DOHH2 (cell line): ENCODE measurements at regions not wholly inside any gene's neighbourhood (a gene's known extent, or its start where the extent isn't known, plus 50 kb on each side); places are given as distances from the start of the nearest gene placed in this dataset.

Source experiments
- H3F3A ChIP-seq: fragments of 200-600 bp; sonication (generic), shearing (Covaris generic); 2 replicates; pipeline ENCODE4 v1.6.0; 2016; ENCODE audit warnings: antibody characterized with exemption, mild to moderate bottlenecking; ENCODE audit not compliant: control insufficient read depth, insufficient read depth
- H3K27ac ChIP-seq: fragments of 200-600 bp; sonication (generic); 2 replicates; pipeline ENCODE4 v1.5.1; 2014; ENCODE audit warnings: low read depth, mild to moderate bottlenecking, low read length, moderate library complexity
- H3K27me3 ChIP-seq: fragments of 200-600 bp; sonication (generic); 2 replicates; pipeline ENCODE4 v1.6.1; 2014; ENCODE audit warnings: mild to moderate bottlenecking, low read length, mixed read lengths; ENCODE audit not compliant: control insufficient read depth
- H3K36me3 ChIP-seq: fragments of 200-600 bp; sonication (generic); 2 replicates; pipeline ENCODE4 v1.6.1; 2014; ENCODE audit warnings: mild to moderate bottlenecking, low read length, moderate library complexity, mixed read lengths; ENCODE audit not compliant: control insufficient read depth
- H3K4me1 ChIP-seq: fragments of 200-600 bp; sonication (generic); 2 replicates; pipeline ENCODE4 v1.6.1; 2014; ENCODE audit warnings: mild to moderate bottlenecking, low read length, mixed read lengths; ENCODE audit not compliant: control insufficient read depth
- H3K4me2 ChIP-seq: fragments of 200-600 bp; sonication (generic); 2 replicates; pipeline ENCODE4 v1.6.0; 2014; ENCODE audit warnings: mild to moderate bottlenecking, low read length, moderate library complexity
- H3K4me3 ChIP-seq: fragments of 200-600 bp; sonication (generic); 2 replicates; pipeline ENCODE4 v1.5.1; 2014; ENCODE audit warnings: mild to moderate bottlenecking, low read length, mixed read lengths
- H3K79me2 ChIP-seq: fragments of 200-600 bp; sonication (generic); 2 replicates; pipeline ENCODE4 v1.6.1; 2014; ENCODE audit warnings: mild to moderate bottlenecking, low read length, mixed read lengths; ENCODE audit not compliant: control insufficient read depth
- H3K9me2 ChIP-seq: fragments of 200-600 bp; sonication (generic); replicated peaks from 2 replicates; pipeline ENCODE4 v1.6.1; 2014; ENCODE audit warnings: mild to moderate bottlenecking, low read length, mixed read lengths; ENCODE audit not compliant: control insufficient read depth
- H3K9me3 ChIP-seq: fragments of 200-600 bp; sonication (generic); 2 replicates; pipeline ENCODE4 v1.6.1; 2014; ENCODE audit warnings: antibody characterized with exemption, low read length, mixed read lengths; ENCODE audit not compliant: control insufficient read depth, insufficient read depth
- H4K20me1 ChIP-seq: fragments of 200-600 bp; sonication (generic); 2 replicates; pipeline ENCODE4 v1.6.0; 2014; ENCODE audit warnings: low read depth, mild to moderate bottlenecking, antibody characterized with exemption, low read length, moderate library complexity; ENCODE audit not compliant: control insufficient read depth, insufficient read depth
- CTCF ChIP-seq: fragments of 200-600 bp; sonication (generic); IDR thresholded peaks from one replicate; pipeline ENCODE4 v1.5.1; 2014; ENCODE audit warnings: antibody characterized with exemption, mild to moderate bottlenecking, low read depth, low read length; ENCODE audit not compliant: poor library complexity, severe bottlenecking
- EZH2phosphoT487 ChIP-seq: fragments of 200-600 bp; sonication (generic); IDR thresholded peaks from 2 replicates; pipeline ENCODE4 v1.6.1; 2017; ENCODE audit warnings: borderline replicate concordance, mild to moderate bottlenecking, antibody characterized with exemption, low read length, moderate library complexity, mixed read lengths

- no peaks in the 10 kb centered on the region for H3K27me3 ChIP-seq
- H3K4me3 ChIP-seq, result no peak overlapping the region
- H3K4me1 ChIP-seq, result no peaks in the 10 kb centered on the region
- H3K27ac ChIP-seq, result no peak overlapping the region
- no peak overlapping the region for H3K4me2 ChIP-seq
- peak; percentile 65 for TF ChIP-seq CTCF
- TF ChIP-seq EZH2phosphoT487, result no peak
- H3F3A ChIP-seq, result no peaks in the 10 kb centered on the region
- no peaks in the 10 kb centered on the region for H3K36me3 ChIP-seq
- no peaks in the 10 kb centered on the region for H4K20me1 ChIP-seq
- no peaks in the 10 kb centered on the region for H3K9me2 ChIP-seq
- H3K79me2 ChIP-seq, result no peaks in the 10 kb centered on the region
- no peaks in the 10 kb centered on the region for H3K9me3 ChIP-seq
Measured at GRCh38 chr7:12490107-12490688, 80.3 kb upstream of the SCIN start.

- no peaks in the 10 kb centered on the region for H3F3A ChIP-seq
- no peaks in the 10 kb centered on the region for H4K20me1 ChIP-seq
- H3K27ac ChIP-seq, result no peak overlapping the region
- H3K9me2 ChIP-seq, result no peaks in the 10 kb centered on the region
- no peaks in the 10 kb centered on the region for H3K9me3 ChIP-seq
- no peaks in the 10 kb centered on the region for H3K27me3 ChIP-seq
- TF ChIP-seq EZH2phosphoT487 (no peak), CTCF (no peak)
- H3K4me3 ChIP-seq, result no peak overlapping the region
- no peaks in the 10 kb centered on the region for H3K4me1 ChIP-seq
- no peak overlapping the region for H3K4me2 ChIP-seq
- no peaks in the 10 kb centered on the region for H3K79me2 ChIP-seq
- no peaks in the 10 kb centered on the region for H3K36me3 ChIP-seq
Measured at GRCh38 chr7:12490940-12491339, 79.6 kb upstream of the SCIN start.

- H3F3A ChIP-seq, result no peaks in the 10 kb centered on the region
- no peak overlapping the region for H3K4me3 ChIP-seq
- H3K9me2 ChIP-seq, result no peaks in the 10 kb centered on the region
- no peak overlapping the region for H3K4me2 ChIP-seq
- TF ChIP-seq EZH2phosphoT487 (no peak), CTCF (no peak)
- no peaks in the 10 kb centered on the region for H3K4me1 ChIP-seq
- H3K9me3 ChIP-seq, result no peaks in the 10 kb centered on the region
- H4K20me1 ChIP-seq, result no peaks in the 10 kb centered on the region
- H3K27ac ChIP-seq, result no peak overlapping the region
- H3K27me3 ChIP-seq, result no peaks in the 10 kb centered on the region
- H3K36me3 ChIP-seq, result no peaks in the 10 kb centered on the region
- H3K79me2 ChIP-seq, result no peaks in the 10 kb centered on the region
Measured at GRCh38 chr7:12491526-12491925, 79.0 kb upstream of the SCIN start.

- TF ChIP-seq EZH2phosphoT487 (no peak), CTCF (no peak)
Measured at GRCh38 chr7:12493407-12493806, 77.1 kb upstream of the SCIN start.

More at GRCh38 chr7:12493407-12493806, 77.1 kb upstream of the SCIN start:
- no peaks in the 10 kb centered on the region for H3K9me3 ChIP-seq
- H3K4me2 ChIP-seq, result no peak overlapping the region
- H4K20me1 ChIP-seq, result no peaks in the 10 kb centered on the region
- H3F3A ChIP-seq, result no peaks in the 10 kb centered on the region
- no peaks in the 10 kb centered on the region for H3K27me3 ChIP-seq
- H3K36me3 ChIP-seq, result no peaks in the 10 kb centered on the region
- H3K27ac ChIP-seq, result no peak overlapping the region
- H3K9me2 ChIP-seq, result no peaks in the 10 kb centered on the region
- H3K79me2 ChIP-seq, result no peaks in the 10 kb centered on the region
- no peaks in the 10 kb centered on the region for H3K4me1 ChIP-seq
- no peak overlapping the region for H3K4me3 ChIP-seq
